Heart left ventricle (tissue), 16 donors: ENCODE measurements at regions not wholly inside any gene's neighbourhood (a gene's known extent, or its start where the extent isn't known, plus 50 kb on each side); places are given as distances from the start of the nearest gene placed in this dataset.

Source experiments
- ATAC-seq, 4 donors: fragments of 200-7000 bp; cut with Tn5 transposase; one replicate each; pipeline ENCODE4 v1.9.1; 2020 to 2022; ENCODE audit warnings: moderate library complexity in 4 of 4, mild to moderate bottlenecking in 3 of 4, moderate number of reproducible peaks in 1 of 4
- DNase-seq, 5 donors: peaks; one replicate each; pipeline ENCODE4 v3.0.0-alpha.2; 2020
- H3K27ac ChIP-seq, 12 donors: fragments of 200-600 bp; sonication (generic) in 4 of 12; one replicate each; pipeline versions ENCODE4 v1.5.0 to v1.8.0; 2016 to 2022; ENCODE audit warnings: mild to moderate bottlenecking in 2 of 12
- H3K27me3 ChIP-seq, 9 donors: fragments of 200-600 bp; sonication (generic) in 2 of 9; one replicate each; pipeline versions ENCODE4 v1.5.1 to v1.8.0; 2016 to 2022; ENCODE audit warnings: mild to moderate bottlenecking in 3 of 9
- H3K36me3 ChIP-seq, 9 donors: fragments of 200-600 bp; sonication (generic) in 2 of 9; one replicate each; pipeline versions ENCODE4 v1.5.0 to v1.8.0; 2018 to 2022; ENCODE audit warnings: mild to moderate bottlenecking in 2 of 9
- H3K4me1 ChIP-seq, 12 donors: fragments of 200-600 bp; sonication (generic) in 4 of 12; one replicate each; pipeline versions ENCODE4 v1.5.0 to v1.8.0; 2016 to 2022; ENCODE audit warnings: mild to moderate bottlenecking in 3 of 12
- H3K4me3 ChIP-seq, 12 donors: fragments of 200-600 bp; sonication (generic) in 4 of 12; one replicate each; pipeline versions ENCODE4 v1.5.0 to v1.8.0; 2017 to 2022; ENCODE audit warnings: mild to moderate bottlenecking in 9 of 12, moderate library complexity in 4 of 12
- H3K9me3 ChIP-seq, 12 donors: fragments of 200-600 bp; sonication (generic) in 4 of 12; one replicate each; pipeline versions ENCODE4 v1.5.0 to v1.8.0; 2016 to 2022; ENCODE audit warnings: mild to moderate bottlenecking in 1 of 12
- CTCF ChIP-seq, 12 donors: fragments of 200-600 bp; sonication (generic) in 4 of 12; IDR thresholded peaks; one replicate each; pipeline versions ENCODE4 v1.5.0 to v1.8.0; 2018 to 2022; ENCODE audit warnings: antibody characterized with exemption in 12 of 12, mild to moderate bottlenecking in 5 of 12
- POLR2A ChIP-seq, 2 donors: fragments of 450-650 bp; IDR thresholded peaks; one replicate each; pipeline ENCODE4 v1.6.1; 2017; ENCODE audit warnings: antibody characterized with exemption in 2 of 2, mild to moderate bottlenecking in 2 of 2, moderate library complexity in 2 of 2
- WGBS, 4 donors: extraction: QIAGEN DNeasy Blood & Tissue Kit in 2 of 4; methylation state at CpG; one replicate each; pipeline versions ENCODE4 v1.1.5 to v1.1.7; 2013 to 2018; 5-methylcytosine and 5-hydroxymethylcytosine counted together
- intact Hi-C, 10 donors: fragments of 100-400 bp; cut with DNase I; formaldehyde crosslinking; loops; one replicate each; pipeline versions ENCODE4 v1.11.1 to v1.14.2; 2022
- donor health status: ischemic (EF 13 %, LVEDD 7.1; RV severe dilation, severe dysfunction).
- donor health status: healthy with polysubstance abuse.
- donor health status: DM: no; HTN: yes; CAD: no.
- donor health status: DM: no; HTN: no; CAD: no.
- donor health status: ischemic (EF 25% LVEDD 6.9; RV normal size, moderate dysfunction).
- donor health status: ischemic (EF 25% LVEDD 5.7; RV mildly dilated, moderate dysfunction).
- donor health status: healthy.
- donor health status: DM: yes; HTN: yes; CAD: no.
- donor health status: ischemic (EF 35%, LVEDD 5.7; RV mildly dilated, moderate dysfunction).
- donor health status: nonischemic (EF 11% LVEDD 7.7; RV severe dilation, severe dysfunction).
- donor health status: DM: yes; HTN: yes; CAD: no.
- donor health status: PGD.
- donor health status: ischemic (EF 29% LVEDD 5.4; RV normal size, mild dysfunction).
- donor health status: nonischemic (EF 23%, LVEDD 6.1; RV moderate dilation, normal function).

- WGBS, 4 donors = 50 to 57% (median 53%) methylated on average over 3 of the region's 3 CpGs
- Histone ChIP-seq H3K27me3 (no peaks in the 10 kb centered on the region), H3K4me1 (no peaks in the 10 kb centered on the region), H3K4me3 (no peak overlapping the region), H3K9me3 (peaks cover 0 to 10% (median 0%) of the 10 kb centered on the region in 12 donors), H3K27ac (no peak overlapping the region), H3K36me3 (no peaks in the 10 kb centered on the region)
- ATAC-seq = no peak
- no peak for DNase-seq
- TF ChIP-seq CTCF (IDR thresholded peaks at IDR 0.05) (no peak), POLR2A (IDR thresholded peaks at IDR 0.05) (no peak)
- intact Hi-C loops = no loop called here
These were observed 466.3 kb upstream of the ID4 start for GRCh38 chr6:19370831-19371230.

- ATAC-seq (no peak), DNase-seq (no peak)
- intact Hi-C loops = no loop called here
- no peaks in the 10 kb centered on the region for H3K9me3 ChIP-seq
- H3K4me1 ChIP-seq = no peaks in the 10 kb centered on the region
- no peak overlapping the region for H3K27ac ChIP-seq
- no peaks in the 10 kb centered on the region for H3K27me3 ChIP-seq
- no peaks in the 10 kb centered on the region for H3K36me3 ChIP-seq
- H3K4me3 ChIP-seq = no peak overlapping the region
- TF ChIP-seq CTCF (IDR thresholded peaks at IDR 0.05) (no peak), POLR2A (IDR thresholded peaks at IDR 0.05) (no peak)
These were observed 461.6 kb upstream of the ID4 start for GRCh38 chr6:19375613-19376012.

- no peak for TF ChIP-seq CTCF (IDR thresholded peaks at IDR 0.05)
- TF ChIP-seq POLR2A (IDR thresholded peaks at IDR 0.05) = no peak
- Histone ChIP-seq H3K36me3 (no peaks in the 10 kb centered on the region), H3K4me3 (no peak overlapping the region), H3K27me3 (no peaks in the 10 kb centered on the region), H3K4me1 (no peaks in the 10 kb centered on the region), H3K27ac (no peak overlapping the region), H3K9me3 (no peaks in the 10 kb centered on the region)
- intact Hi-C loops = no loop called here
- 55 to 71% (median 67%) methylated on average over 3 of the region's 3 CpGs for WGBS, 4 donors
- ATAC-seq (no peak), DNase-seq (no peak)
These were observed 459.4 kb upstream of the ID4 start for GRCh38 chr6:19377722-19378121.

- Histone ChIP-seq H3K4me1 (no peaks in the 10 kb centered on the region), H3K9me3 (peaks cover 0 to 9% (median 0%) of the 10 kb centered on the region in 12 donors), H3K4me3 (no peak overlapping the region), H3K36me3 (no peaks in the 10 kb centered on the region), H3K27me3 (no peaks in the 10 kb centered on the region), H3K27ac (no peak overlapping the region)
- intact Hi-C loops = no loop called here
- ATAC-seq (no peak), DNase-seq (no peak)
- TF ChIP-seq POLR2A (IDR thresholded peaks at IDR 0.05) = no peak
- no peak for TF ChIP-seq CTCF (IDR thresholded peaks at IDR 0.05)
- WGBS, 4 donors = 69 to 79% (median 74%) methylated on average over 2 of the region's 2 CpGs
These were observed 456.9 kb upstream of the ID4 start for GRCh38 chr6:19380293-19380692.
